HCT116 (cell line): ENCODE measurements at regions not wholly inside any gene's neighbourhood (a gene's known extent, or its start where the extent isn't known, plus 50 kb on each side); places are given as distances from the start of the nearest gene placed in this dataset.

Experiments used
- ATAC-seq: fragments of 200-7000 bp; cut with Tn5 transposase; 2 replicates; pipeline ENCODE4 v1.9.1; 2020; ENCODE audit warnings: mild to moderate bottlenecking, moderate library complexity
- BruUV-seq: library from RNA; stranded (reverse); fragments of 400-500 nt; replicated peaks from 2 replicates; lab custom pipeline; 2021; lab: Mats Ljungman, UMichigan
- CTCF ChIA-PET: fragments of 300-600 bp; sonication (Branson Sonifier 250); formaldehyde crosslinking; loops from one replicate; lab custom pipeline; 2021; ENCODE audit warnings: antibody characterized with exemption; lab: Charles Lee
- POLR2A ChIA-PET: fragments of 300-600, 350-600 bp; sonication (Branson Sonifier 250); formaldehyde crosslinking; loops from one replicate; lab custom pipeline; 2021; ENCODE audit warnings: antibody characterized with exemption; lab: Charles Lee
- RAD21 ChIA-PET, 2 experiments: fragments of 300-600 bp; sonication (Branson Sonifier 250); formaldehyde crosslinking; loops; one replicate each; lab custom pipeline; 2023; ENCODE audit warnings: low total read pairs in 2 of 2; ENCODE audit not compliant: uncharacterized antibody in 2 of 2, unreplicated experiment in 2 of 2, low non-redundant PET in 1 of 2; lab: Charles Lee
- DNase-seq: peaks from one replicate; pipeline ENCODE4 v3.0.0-alpha.2; 2010; ENCODE audit warnings: low read depth, low spot score
- H2AFZ ChIP-seq: fragments of 200-600 bp; shearing (Covaris generic), sonication (generic); 2 replicates; pipeline ENCODE4 v1.6.1; 2017; ENCODE audit warnings: low read depth, mixed run types, mixed read lengths, antibody characterized with exemption, low read length; ENCODE audit not compliant: poor library complexity, severe bottlenecking
- H3K27ac ChIP-seq: 2 replicates; pipeline ENCODE4 v1.5.1; 2012; ENCODE audit warnings: low read depth, low read length
- H3K27me3 ChIP-seq: fragments of 200-600 bp; sonication (generic); 2 replicates; pipeline ENCODE4 v1.6.1; 2016; ENCODE audit warnings: mixed run types, low read length, mixed read lengths; ENCODE audit not compliant: insufficient read depth
- H3K36me3 ChIP-seq, 2 experiments: fragments of 200-500 bp in 1 of 2; fragments of 200-600 bp in 1 of 2; sonication (Bioruptor generic) in 1 of 2; sonication (generic) in 1 of 2; 2 replicates each; pipeline versions ENCODE4 v1.5.1 to v1.6.1; 2014 to 2016; ENCODE audit warnings: low read length in 2 of 2, inconsistent platforms in 1 of 2, mixed read lengths in 1 of 2, mixed run types in 1 of 2; ENCODE audit not compliant: insufficient read depth in 2 of 2, control insufficient read depth in 1 of 2
- H3K4me1 ChIP-seq, 2 experiments: fragments of 200-600 bp in 1 of 2; sonication (generic) in 1 of 2; 2 replicates each; pipeline versions ENCODE4 v1.5.1 to v1.6.1; 2012 to 2017; ENCODE audit warnings: low read length in 2 of 2, inconsistent platforms in 1 of 2, mild to moderate bottlenecking in 1 of 2, mixed read lengths in 1 of 2, mixed run types in 1 of 2, moderate library complexity in 1 of 2; ENCODE audit not compliant: insufficient read depth in 2 of 2, control insufficient read depth in 1 of 2
- H3K4me2 ChIP-seq: fragments of 200-600 bp; sonication (generic); 2 replicates; pipeline ENCODE4 v1.6.1; 2017; ENCODE audit warnings: mixed run types, low read length, mixed read lengths
- H3K4me3 ChIP-seq, 2 experiments: fragments of 200-600 bp in 1 of 2; sonication (generic) in 1 of 2; replicated peaks in 1 of 2; 2 replicates each; pipeline ENCODE4 v1.5.1; 2011 to 2016; ENCODE audit warnings: low read length in 2 of 2, control low read depth in 1 of 2, low read depth in 1 of 2, mild to moderate bottlenecking in 1 of 2, mixed read lengths in 1 of 2, mixed run types in 1 of 2
- H3K79me2 ChIP-seq: fragments of 200-600 bp; sonication (generic); 2 replicates; pipeline ENCODE4 v1.6.1; 2017; ENCODE audit warnings: mild to moderate bottlenecking, mixed run types, low read length, moderate library complexity, mixed read lengths; ENCODE audit not compliant: insufficient read depth
- H3K9ac ChIP-seq: fragments of 200-600 bp; sonication (generic); 2 replicates; pipeline ENCODE4 v1.6.1; 2016; ENCODE audit warnings: low read length, mixed read lengths
- H3K9me2 ChIP-seq: fragments of 200-600 bp; sonication (generic), shearing (Covaris generic); 2 replicates; pipeline ENCODE4 v1.6.1; 2017; ENCODE audit warnings: mixed run types, mild to moderate bottlenecking, moderate library complexity; ENCODE audit not compliant: insufficient read depth
- H3K9me3 ChIP-seq, 2 experiments: fragments of 200-500 bp in 1 of 2; fragments of 200-600 bp in 1 of 2; sonication (Bioruptor generic) in 1 of 2; sonication (generic) in 1 of 2; 2 replicates each; pipeline ENCODE4 v1.6.1; 2014 to 2017; ENCODE audit warnings: low read length in 2 of 2, mixed read lengths in 2 of 2, inconsistent platforms in 1 of 2, low read depth in 1 of 2, mild to moderate bottlenecking in 1 of 2, mixed run types in 1 of 2, moderate library complexity in 1 of 2; ENCODE audit not compliant: control insufficient read depth in 1 of 2, insufficient read depth in 1 of 2
- H4K20me1 ChIP-seq: fragments of 200-600 bp; sonication (generic), shearing (Covaris generic); 2 replicates; pipeline ENCODE4 v1.6.1; 2017; ENCODE audit warnings: mixed run types, mild to moderate bottlenecking, moderate library complexity; ENCODE audit not compliant: insufficient read depth
- CBX3 ChIP-seq: IDR thresholded peaks from 2 replicates; pipeline ENCODE4 v1.6.1; 2012; ENCODE audit warnings: low read depth
- ELF1 ChIP-seq: IDR thresholded peaks from 2 replicates; pipeline ENCODE4 v1.6.1; 2012; ENCODE audit warnings: low read depth, borderline replicate concordance
- EZH2phosphoT487 ChIP-seq: fragments of 200-600 bp; IDR thresholded peaks from 2 replicates; pipeline ENCODE4 v1.6.1; 2018; ENCODE audit warnings: antibody characterized with exemption, borderline replicate concordance
- FOSL1 ChIP-seq: IDR thresholded peaks from 2 replicates; pipeline ENCODE4 v1.6.1; 2012; ENCODE audit warnings: low read depth
- POLR2AphosphoS5 ChIP-seq: IDR thresholded peaks from 2 replicates; pipeline ENCODE4 v1.6.1; 2011; ENCODE audit warnings: mild to moderate bottlenecking, low read depth, low read length, moderate library complexity
- RAD21 ChIP-seq: IDR thresholded peaks from 2 replicates; pipeline ENCODE4 v1.6.1; 2012; ENCODE audit warnings: low read depth, mild to moderate bottlenecking
- SP1 ChIP-seq: IDR thresholded peaks from 2 replicates; pipeline ENCODE4 v1.6.1; 2012; ENCODE audit warnings: low read depth
- TCF7L2 ChIP-seq: IDR thresholded peaks from 2 replicates; pipeline ENCODE4 v1.7.0; 2011; ENCODE audit warnings: borderline replicate concordance, inconsistent platforms; ENCODE audit not compliant: insufficient read depth, insufficient read length; ENCODE audit errors: extremely low read depth
- YY1 ChIP-seq: IDR thresholded peaks from 2 replicates; pipeline ENCODE4 v1.6.1; 2011; ENCODE audit warnings: low read length, low read depth, moderate library complexity, mild to moderate bottlenecking; ENCODE audit not compliant: insufficient replicate concordance; ENCODE audit errors: extremely low read depth
- intact Hi-C: fragments of 100-400 bp; cut with micrococcal nuclease; formaldehyde crosslinking; loops from 2 replicates; pipeline ENCODE4 v1.10.0; 2022
- TF ChIP-seq, protein P1 (sequence below): IDR thresholded peaks from 2 replicates; pipeline ENCODE4 v1.6.1; 2012; ENCODE audit warnings: low read depth
- TF ChIP-seq, protein P2 (sequence below): IDR thresholded peaks from 2 replicates; pipeline ENCODE4 v1.6.1; 2012
- TF ChIP-seq, protein P3 (sequence below): IDR thresholded peaks from 2 replicates; pipeline ENCODE4 v1.6.1; 2012
- TF ChIP-seq, protein P4 (sequence below), 3 experiments: fragments of 200-600 bp in 1 of 3; sonication (generic) in 1 of 3; IDR thresholded peaks in 2 of 3; conservative IDR thresholded peaks in 1 of 3; 2 replicates each; pipeline ENCODE4 v1.5.1; 2012 to 2017; ENCODE audit warnings: low read depth in 2 of 3, low read length in 2 of 3, antibody characterized with exemption in 1 of 3, borderline replicate concordance in 1 of 3, control low read depth in 1 of 3, mild to moderate bottlenecking in 1 of 3, mixed read lengths in 1 of 3, mixed run types in 1 of 3, moderate library complexity in 1 of 3; ENCODE audit not compliant: insufficient read depth in 1 of 3

DNA sequence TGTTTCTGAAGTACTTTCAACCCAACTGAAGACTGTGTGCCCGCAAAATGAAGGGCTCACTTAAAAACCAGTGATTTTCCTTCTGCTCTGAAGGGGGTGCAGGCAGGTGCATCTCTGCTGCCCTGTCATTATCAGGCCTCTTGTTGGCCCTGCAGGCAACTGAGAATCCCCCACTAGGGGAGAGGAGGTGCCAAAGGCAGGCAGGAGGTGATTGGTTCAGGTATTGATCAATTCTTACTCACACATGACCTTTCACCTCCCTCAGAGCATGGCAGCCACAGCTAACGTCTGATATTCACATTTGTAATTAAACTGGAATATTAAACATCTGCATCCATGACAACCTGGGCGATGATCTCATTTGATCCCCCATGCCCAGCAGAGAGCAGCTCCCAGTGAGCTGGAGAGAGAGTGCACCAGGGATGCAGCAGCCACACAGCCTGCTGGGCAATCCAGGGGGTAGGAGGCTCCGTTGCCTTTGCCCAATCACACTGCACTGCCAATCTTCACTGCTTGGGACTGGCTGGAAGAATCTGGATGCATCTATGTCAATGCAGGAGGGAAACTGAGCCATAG is 267.9 kb upstream of the TSHZ3 start:
- Histone ChIP-seq H4K20me1 (no peaks in the 10 kb centered on the region), H3K4me1 (no peaks in the 10 kb centered on the region), H3K27me3 (no peaks in the 10 kb centered on the region), H3K79me2 (no peaks in the 10 kb centered on the region), H3K9me3 (peaks cover 7 to 21% of the 10 kb centered on the region in 2 experiments; a peak in 2 of 4 replicates), H2AFZ (no peak overlapping the region), H3K4me3 (no peak overlapping the region), H3K9me2 (no peaks in the 10 kb centered on the region), H3K27ac (no peak overlapping the region), H3K9ac (no peak overlapping the region), H3K4me2 (no peak overlapping the region), H3K36me3 (no peaks in the 10 kb centered on the region)
- ChIA-PET POLR2A (no interaction called here), CTCF (no interaction called here), RAD21 (no interaction called here)
- DNase-seq: no peak
- BruUV-seq: no TSS peak
- no peak for ATAC-seq
- TF ChIP-seq, protein P1, sequence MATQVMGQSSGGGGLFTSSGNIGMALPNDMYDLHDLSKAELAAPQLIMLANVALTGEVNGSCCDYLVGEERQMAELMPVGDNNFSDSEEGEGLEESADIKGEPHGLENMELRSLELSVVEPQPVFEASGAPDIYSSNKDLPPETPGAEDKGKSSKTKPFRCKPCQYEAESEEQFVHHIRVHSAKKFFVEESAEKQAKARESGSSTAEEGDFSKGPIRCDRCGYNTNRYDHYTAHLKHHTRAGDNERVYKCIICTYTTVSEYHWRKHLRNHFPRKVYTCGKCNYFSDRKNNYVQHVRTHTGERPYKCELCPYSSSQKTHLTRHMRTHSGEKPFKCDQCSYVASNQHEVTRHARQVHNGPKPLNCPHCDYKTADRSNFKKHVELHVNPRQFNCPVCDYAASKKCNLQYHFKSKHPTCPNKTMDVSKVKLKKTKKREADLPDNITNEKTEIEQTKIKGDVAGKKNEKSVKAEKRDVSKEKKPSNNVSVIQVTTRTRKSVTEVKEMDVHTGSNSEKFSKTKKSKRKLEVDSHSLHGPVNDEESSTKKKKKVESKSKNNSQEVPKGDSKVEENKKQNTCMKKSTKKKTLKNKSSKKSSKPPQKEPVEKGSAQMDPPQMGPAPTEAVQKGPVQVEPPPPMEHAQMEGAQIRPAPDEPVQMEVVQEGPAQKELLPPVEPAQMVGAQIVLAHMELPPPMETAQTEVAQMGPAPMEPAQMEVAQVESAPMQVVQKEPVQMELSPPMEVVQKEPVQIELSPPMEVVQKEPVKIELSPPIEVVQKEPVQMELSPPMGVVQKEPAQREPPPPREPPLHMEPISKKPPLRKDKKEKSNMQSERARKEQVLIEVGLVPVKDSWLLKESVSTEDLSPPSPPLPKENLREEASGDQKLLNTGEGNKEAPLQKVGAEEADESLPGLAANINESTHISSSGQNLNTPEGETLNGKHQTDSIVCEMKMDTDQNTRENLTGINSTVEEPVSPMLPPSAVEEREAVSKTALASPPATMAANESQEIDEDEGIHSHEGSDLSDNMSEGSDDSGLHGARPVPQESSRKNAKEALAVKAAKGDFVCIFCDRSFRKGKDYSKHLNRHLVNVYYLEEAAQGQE: no peak
- no peak for TF ChIP-seq YY1
- no peak for TF ChIP-seq ELF1
- TF ChIP-seq SP1: no peak
- intact Hi-C loops: no loop called here

DNA sequence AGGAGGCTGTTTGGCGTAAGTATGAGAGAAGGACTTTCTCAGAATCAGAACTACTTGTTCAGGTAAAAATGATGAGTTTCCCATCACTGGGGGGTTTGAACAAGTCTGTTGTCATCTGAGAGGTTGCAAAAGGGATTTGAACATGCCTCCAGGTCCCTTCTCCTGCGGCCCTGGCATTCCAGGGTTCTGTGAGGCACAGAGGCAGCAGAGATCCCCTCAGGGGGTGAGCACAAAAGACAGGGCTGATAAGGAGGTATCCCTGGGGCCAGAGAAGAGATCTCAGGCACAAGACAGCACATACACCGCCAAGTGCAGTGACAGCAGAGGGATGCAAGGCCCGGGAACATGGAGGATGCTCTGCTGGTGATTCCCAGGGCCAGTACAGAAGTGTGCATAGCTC is 275.8 kb upstream of the TSHZ3 start:
- Histone ChIP-seq H3K4me2 (no peak overlapping the region), H3K36me3 (no peaks in the 10 kb centered on the region), H3K4me3 (no peak overlapping the region), H3K4me1 (no peaks in the 10 kb centered on the region), H3K9me2 (no peaks in the 10 kb centered on the region), H4K20me1 (no peaks in the 10 kb centered on the region), H3K9ac (no peak overlapping the region), H3K27ac (no peak overlapping the region), H3K27me3 (no peaks in the 10 kb centered on the region), H2AFZ (no peak overlapping the region), H3K79me2 (no peaks in the 10 kb centered on the region), H3K9me3 (peaks cover 7 to 33% of the 10 kb centered on the region in 2 experiments; a peak in 2 of 4 replicates)
- ATAC-seq (no peak), DNase-seq (no peak)
- ChIA-PET RAD21 (no interaction called here), CTCF (no interaction called here), POLR2A (no interaction called here)
- no TSS peak for BruUV-seq
- intact Hi-C loops: no loop called here
- TF ChIP-seq TCF7L2 (no peak), FOSL1 (no peak), POLR2AphosphoS5 (no peak), EZH2phosphoT487 (no peak), RAD21 (no peak), SP1 (no peak), CBX3 (no peak), YY1 (no peak)
- TF ChIP-seq, protein P2, sequence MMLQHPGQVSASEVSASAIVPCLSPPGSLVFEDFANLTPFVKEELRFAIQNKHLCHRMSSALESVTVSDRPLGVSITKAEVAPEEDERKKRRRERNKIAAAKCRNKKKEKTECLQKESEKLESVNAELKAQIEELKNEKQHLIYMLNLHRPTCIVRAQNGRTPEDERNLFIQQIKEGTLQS: no peak
- TF ChIP-seq, protein P3, sequence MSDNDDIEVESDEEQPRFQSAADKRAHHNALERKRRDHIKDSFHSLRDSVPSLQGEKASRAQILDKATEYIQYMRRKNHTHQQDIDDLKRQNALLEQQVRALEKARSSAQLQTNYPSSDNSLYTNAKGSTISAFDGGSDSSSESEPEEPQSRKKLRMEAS: no peak
- TF ChIP-seq, protein P4, sequence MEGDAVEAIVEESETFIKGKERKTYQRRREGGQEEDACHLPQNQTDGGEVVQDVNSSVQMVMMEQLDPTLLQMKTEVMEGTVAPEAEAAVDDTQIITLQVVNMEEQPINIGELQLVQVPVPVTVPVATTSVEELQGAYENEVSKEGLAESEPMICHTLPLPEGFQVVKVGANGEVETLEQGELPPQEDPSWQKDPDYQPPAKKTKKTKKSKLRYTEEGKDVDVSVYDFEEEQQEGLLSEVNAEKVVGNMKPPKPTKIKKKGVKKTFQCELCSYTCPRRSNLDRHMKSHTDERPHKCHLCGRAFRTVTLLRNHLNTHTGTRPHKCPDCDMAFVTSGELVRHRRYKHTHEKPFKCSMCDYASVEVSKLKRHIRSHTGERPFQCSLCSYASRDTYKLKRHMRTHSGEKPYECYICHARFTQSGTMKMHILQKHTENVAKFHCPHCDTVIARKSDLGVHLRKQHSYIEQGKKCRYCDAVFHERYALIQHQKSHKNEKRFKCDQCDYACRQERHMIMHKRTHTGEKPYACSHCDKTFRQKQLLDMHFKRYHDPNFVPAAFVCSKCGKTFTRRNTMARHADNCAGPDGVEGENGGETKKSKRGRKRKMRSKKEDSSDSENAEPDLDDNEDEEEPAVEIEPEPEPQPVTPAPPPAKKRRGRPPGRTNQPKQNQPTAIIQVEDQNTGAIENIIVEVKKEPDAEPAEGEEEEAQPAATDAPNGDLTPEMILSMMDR (IDR thresholded peaks at IDR 0.05 in 2 of 3, conservative IDR thresholded peaks at IDR 0.05 in 1 of 3; ENCODE audit: borderline replicate concordance in 1 of 3, insufficient read depth in 1 of 3, low read depth in 2 of 3, low read length in 2 of 3): no peak
